ENCODE measurements at regions not wholly inside any gene's neighbourhood (a gene's known extent, or its start where the extent isn't known, plus 50 kb on each side); places are given as distances from the start of the nearest gene placed in this dataset.
"Not testable (repeated sequence)": the region's sequence is repeated elsewhere in the genome, so short reads cannot be mapped to it uniquely, and the experiment has no call there.

DNA sequence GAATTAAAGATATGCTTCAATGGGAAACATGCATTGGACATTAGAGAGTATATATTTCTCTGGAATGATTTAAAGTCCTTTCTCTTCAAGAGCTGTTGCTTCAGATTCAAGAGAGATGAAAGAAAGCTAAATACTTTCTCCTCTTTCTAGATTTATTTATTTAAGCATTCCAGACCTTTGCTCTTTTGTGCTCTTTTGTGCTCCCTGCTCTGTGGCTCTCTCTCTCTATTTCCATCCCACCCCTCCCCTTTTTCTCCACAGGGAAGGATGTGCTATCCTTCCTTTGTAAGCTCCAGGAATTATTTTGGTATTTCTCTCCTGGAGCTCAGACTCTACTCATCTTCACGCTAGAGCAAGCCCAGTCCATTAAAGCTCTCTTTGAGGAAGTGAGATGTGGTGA is 871.9 kb upstream of the GBE1 start:
- DNase-seq (ENCODE audit: insufficient read length, low spot score), result no peak
- no peak for FAIRE-seq
- TF ChIP-seq PAX5 (IDR thresholded peaks at IDR 0.05; ENCODE audit: insufficient read depth, low read length, severe bottlenecking), result no peak
- no peak for TF ChIP-seq TAF1 (IDR thresholded peaks at IDR 0.05; ENCODE audit: low read depth, low read length)
- TF ChIP-seq POLR2A (IDR thresholded peaks at IDR 0.05; ENCODE audit: low read depth, low read length), result no peak
- no peak for TF ChIP-seq POU2F2 (IDR thresholded peaks at IDR 0.05; ENCODE audit: low read depth, low read length)
- TF ChIP-seq SPI1 (IDR thresholded peaks at IDR 0.05; ENCODE audit: low read depth, low read length), result no peak
- no peak for TF ChIP-seq POLR2AphosphoS5 (IDR thresholded peaks at IDR 0.05; ENCODE audit: low read depth, low read length)

DNA sequence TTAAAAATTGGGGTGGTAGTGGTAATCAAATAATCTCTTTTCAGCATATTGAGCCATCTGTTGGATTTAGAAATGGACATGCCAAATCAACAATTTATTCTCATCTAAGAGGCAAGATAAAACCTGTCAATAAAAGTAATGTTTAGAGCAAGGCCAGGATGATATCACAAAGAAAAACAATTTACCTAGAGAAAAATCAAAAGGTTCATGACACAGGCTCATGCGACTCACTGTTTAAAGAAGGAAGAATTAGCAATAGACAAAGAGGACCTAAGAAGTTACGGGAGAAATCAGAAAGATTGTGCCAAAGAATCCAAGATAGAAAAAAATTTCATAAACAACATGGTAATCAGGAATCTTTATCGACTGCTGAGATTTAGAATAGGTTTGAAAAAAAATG is 868.5 kb upstream of the GBE1 start:
- DNase-seq (ENCODE audit: insufficient read length, low spot score) (no peak), FAIRE-seq (no peak)
- TF ChIP-seq PAX5 (IDR thresholded peaks at IDR 0.05; ENCODE audit: insufficient read depth, low read length, severe bottlenecking), result no peak
- TF ChIP-seq SPI1 (IDR thresholded peaks at IDR 0.05; ENCODE audit: low read depth, low read length), result no peak
- no peak for TF ChIP-seq POU2F2 (IDR thresholded peaks at IDR 0.05; ENCODE audit: low read depth, low read length)
- no peak for TF ChIP-seq POLR2AphosphoS5 (IDR thresholded peaks at IDR 0.05; ENCODE audit: low read depth, low read length)
- no peak for TF ChIP-seq POLR2A (IDR thresholded peaks at IDR 0.05; ENCODE audit: low read depth, low read length)
- TF ChIP-seq TAF1 (IDR thresholded peaks at IDR 0.05; ENCODE audit: low read depth, low read length), result no peak

- FAIRE-seq (no peak), DNase-seq (ENCODE audit: insufficient read length, low spot score) (no peak)
- no peak for TF ChIP-seq POLR2AphosphoS5 (IDR thresholded peaks at IDR 0.05; ENCODE audit: low read depth, low read length)
- TF ChIP-seq PAX5 (IDR thresholded peaks at IDR 0.05; ENCODE audit: insufficient read depth, low read length, severe bottlenecking), result no peak
- no peak for TF ChIP-seq POU2F2 (IDR thresholded peaks at IDR 0.05; ENCODE audit: low read depth, low read length)
- TF ChIP-seq TAF1 (IDR thresholded peaks at IDR 0.05; ENCODE audit: low read depth, low read length), result no peak
- no peak for TF ChIP-seq SPI1 (IDR thresholded peaks at IDR 0.05; ENCODE audit: low read depth, low read length)
- TF ChIP-seq POLR2A (IDR thresholded peaks at IDR 0.05; ENCODE audit: low read depth, low read length), result no peak
These were observed 867.1 kb upstream of the GBE1 start for GRCh38 chr3:82628385-82629014.

DNA sequence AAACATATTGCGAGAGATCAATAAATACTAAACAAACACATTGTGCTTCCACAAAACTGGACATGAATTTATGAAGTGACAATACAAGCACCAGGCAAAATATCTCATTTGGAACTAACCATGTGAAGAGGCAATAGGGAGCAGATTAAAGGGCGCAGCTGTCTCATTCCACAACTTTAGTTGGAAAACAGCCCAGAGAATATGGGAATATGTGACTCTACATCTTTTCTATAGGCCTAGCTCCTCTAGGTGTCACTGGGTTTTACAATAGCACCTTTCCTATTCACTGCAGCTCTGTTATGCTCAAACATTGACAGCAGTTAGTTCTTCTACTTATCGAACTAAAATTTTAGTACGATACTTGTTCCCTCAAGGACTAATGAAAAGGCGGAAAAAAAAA is 866.3 kb upstream of the GBE1 start:
- DNase-seq (ENCODE audit: insufficient read length, low spot score) (no peak), FAIRE-seq (no peak)
- TF ChIP-seq POU2F2 (IDR thresholded peaks at IDR 0.05; ENCODE audit: low read depth, low read length) (no peak), PAX5 (IDR thresholded peaks at IDR 0.05; ENCODE audit: insufficient read depth, low read length, severe bottlenecking) (no peak), POLR2AphosphoS5 (IDR thresholded peaks at IDR 0.05; ENCODE audit: low read depth, low read length) (no peak), TAF1 (IDR thresholded peaks at IDR 0.05; ENCODE audit: low read depth, low read length) (no peak), SPI1 (IDR thresholded peaks at IDR 0.05; ENCODE audit: low read depth, low read length) (no peak), POLR2A (IDR thresholded peaks at IDR 0.05; ENCODE audit: low read depth, low read length) (no peak)

DNA sequence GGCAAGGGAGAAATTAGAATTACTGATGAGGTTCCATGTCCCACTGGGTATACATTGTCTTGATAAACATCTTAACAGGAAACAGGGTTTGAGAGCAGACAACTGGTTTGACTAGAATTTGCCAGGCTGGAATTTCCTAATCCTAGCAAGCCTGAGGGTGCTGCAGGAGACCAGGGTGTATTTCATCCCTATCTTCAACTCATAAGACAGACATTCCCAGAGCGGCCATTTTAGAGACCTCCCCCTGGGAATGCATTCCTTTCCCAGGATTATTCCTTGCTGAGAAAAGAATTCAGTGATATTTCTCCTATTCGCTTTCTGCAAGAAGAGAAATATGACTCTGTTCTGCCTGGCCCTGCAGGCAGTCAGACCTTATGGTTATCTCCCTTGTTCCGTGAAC is 859.3 kb upstream of the GBE1 start:
- DNase-seq (ENCODE audit: insufficient read length, low spot score); FAIRE-seq: not testable (repeated sequence)

GRCh38 chr3:82618594-82618993 is 857.1 kb upstream of the GBE1 start:
- TF ChIP-seq POU2F2 (IDR thresholded peaks at IDR 0.05; ENCODE audit: low read depth, low read length) (no peak), TAF1 (IDR thresholded peaks at IDR 0.05; ENCODE audit: low read depth, low read length) (no peak), SPI1 (IDR thresholded peaks at IDR 0.05; ENCODE audit: low read depth, low read length) (no peak), POLR2AphosphoS5 (IDR thresholded peaks at IDR 0.05; ENCODE audit: low read depth, low read length) (no peak), POLR2A (IDR thresholded peaks at IDR 0.05; ENCODE audit: low read depth, low read length) (no peak), PAX5 (IDR thresholded peaks at IDR 0.05; ENCODE audit: insufficient read depth, low read length, severe bottlenecking) (no peak)
- DNase-seq (ENCODE audit: insufficient read length, low spot score), result no peak
- FAIRE-seq, result no peak

- no peak for FAIRE-seq
These were observed 848.8 kb upstream of the GBE1 start for GRCh38 chr3:82610236-82610635.

GRCh38 chr3:82607391-82607790 is 845.9 kb upstream of the GBE1 start:
- no peak for DNase-seq (ENCODE audit: insufficient read length, low spot score)
- no peak for FAIRE-seq
- TF ChIP-seq POLR2A (IDR thresholded peaks at IDR 0.05; ENCODE audit: low read depth, low read length) (no peak), TAF1 (IDR thresholded peaks at IDR 0.05; ENCODE audit: low read depth, low read length) (no peak), POU2F2 (IDR thresholded peaks at IDR 0.05; ENCODE audit: low read depth, low read length) (no peak), POLR2AphosphoS5 (IDR thresholded peaks at IDR 0.05; ENCODE audit: low read depth, low read length) (no peak), SPI1 (IDR thresholded peaks at IDR 0.05; ENCODE audit: low read depth, low read length) (no peak), PAX5 (IDR thresholded peaks at IDR 0.05; ENCODE audit: insufficient read depth, low read length, severe bottlenecking) (no peak)

More at GRCh38 chr3:82610236-82610635, 848.8 kb upstream of the GBE1 start:
- TF ChIP-seq POLR2AphosphoS5 (IDR thresholded peaks at IDR 0.05; ENCODE audit: low read depth, low read length) (no peak), TAF1 (IDR thresholded peaks at IDR 0.05; ENCODE audit: low read depth, low read length) (no peak), POU2F2 (IDR thresholded peaks at IDR 0.05; ENCODE audit: low read depth, low read length) (no peak), SPI1 (IDR thresholded peaks at IDR 0.05; ENCODE audit: low read depth, low read length) (no peak), POLR2A (IDR thresholded peaks at IDR 0.05; ENCODE audit: low read depth, low read length) (no peak), PAX5 (IDR thresholded peaks at IDR 0.05; ENCODE audit: insufficient read depth, low read length, severe bottlenecking) (no peak)
- DNase-seq (ENCODE audit: insufficient read length, low spot score), result no peak

DNA sequence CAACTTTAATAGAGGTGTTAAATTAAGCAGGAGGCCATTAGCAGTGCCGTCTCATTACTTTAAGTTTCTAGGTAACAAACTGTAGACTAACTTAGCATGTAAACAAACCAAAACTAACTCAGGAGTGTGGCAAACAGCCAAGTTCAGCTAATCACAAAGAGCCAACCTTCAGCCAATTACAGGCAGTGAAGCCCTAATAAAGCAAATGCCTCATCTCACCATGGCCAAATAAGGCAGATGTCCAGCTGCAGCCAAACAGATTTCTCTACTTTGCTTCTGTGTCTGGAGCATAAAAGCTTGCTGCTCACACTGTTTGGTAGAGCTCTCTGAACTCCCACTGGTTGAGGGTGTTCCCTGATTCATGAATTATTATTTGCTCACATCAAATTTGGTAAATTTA is 835.4 kb upstream of the GBE1 start:
- DNase-seq (ENCODE audit: insufficient read length, low spot score) (no peak), FAIRE-seq (no peak)
- TF ChIP-seq POLR2A (IDR thresholded peaks at IDR 0.05; ENCODE audit: low read depth, low read length), result no peak
- no peak for TF ChIP-seq POLR2AphosphoS5 (IDR thresholded peaks at IDR 0.05; ENCODE audit: low read depth, low read length)
- no peak for TF ChIP-seq POU2F2 (IDR thresholded peaks at IDR 0.05; ENCODE audit: low read depth, low read length)
- TF ChIP-seq PAX5 (IDR thresholded peaks at IDR 0.05; ENCODE audit: insufficient read depth, low read length, severe bottlenecking), result no peak
- no peak for TF ChIP-seq TAF1 (IDR thresholded peaks at IDR 0.05; ENCODE audit: low read depth, low read length)
- no peak for TF ChIP-seq SPI1 (IDR thresholded peaks at IDR 0.05; ENCODE audit: low read depth, low read length)

DNA sequence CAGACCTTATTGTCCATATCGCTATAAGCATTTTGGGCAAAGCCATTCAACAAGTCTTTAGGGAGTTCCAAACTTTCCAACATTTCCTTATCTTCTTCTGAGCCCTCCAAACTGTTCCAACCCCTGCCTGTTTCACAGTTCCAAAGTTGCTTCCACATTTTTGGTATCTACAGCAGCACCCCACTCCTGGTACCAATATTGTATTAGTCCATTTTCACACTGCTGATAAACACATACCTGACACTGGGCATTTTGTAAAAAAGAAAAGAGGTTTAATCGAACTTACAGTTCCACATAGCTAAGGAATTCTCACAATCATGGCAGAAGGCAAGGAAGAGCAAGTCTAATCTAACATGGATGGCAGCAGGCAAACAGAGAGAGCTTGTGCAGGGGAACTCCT is 834.1 kb upstream of the GBE1 start:
- no peak for DNase-seq (ENCODE audit: insufficient read length, low spot score)
- TF ChIP-seq POLR2A (IDR thresholded peaks at IDR 0.05; ENCODE audit: low read depth, low read length), result no peak
- TF ChIP-seq TAF1 (IDR thresholded peaks at IDR 0.05; ENCODE audit: low read depth, low read length), result no peak
- no peak for TF ChIP-seq PAX5 (IDR thresholded peaks at IDR 0.05; ENCODE audit: insufficient read depth, low read length, severe bottlenecking)
- no peak for TF ChIP-seq POU2F2 (IDR thresholded peaks at IDR 0.05; ENCODE audit: low read depth, low read length)
- TF ChIP-seq SPI1 (IDR thresholded peaks at IDR 0.05; ENCODE audit: low read depth, low read length), result no peak
- no peak for TF ChIP-seq POLR2AphosphoS5 (IDR thresholded peaks at IDR 0.05; ENCODE audit: low read depth, low read length)
- no peak for FAIRE-seq

Measured in GM12891 (cell line).